H1 (cell line): ENCODE measurements at regions not wholly inside any gene's neighbourhood (a gene's known extent, or its start where the extent isn't known, plus 50 kb on each side); places are given as distances from the start of the nearest gene placed in this dataset.

Experiments used
- CTCF ChIA-PET: fragments of 300-600 bp; sonication (Branson Sonifier 250); formaldehyde crosslinking; loops from one replicate; lab custom pipeline; 2021; ENCODE audit not compliant: partially characterized antibody; lab: Charles Lee
- POLR2A ChIA-PET: fragments of 300-600 bp; sonication (Branson Sonifier 250); formaldehyde crosslinking; loops from one replicate; lab custom pipeline; 2021; ENCODE audit warnings: inconsistent platforms; ENCODE audit not compliant: partially characterized antibody; lab: Charles Lee
- DNase-seq, 2 experiments: peaks; one replicate each; pipeline versions ENCODE4 v3.0.0 to v3.0.0-alpha.2; 2010 to 2022; ENCODE audit warnings: low spot score in 2 of 2, low read depth in 1 of 2, mixed read lengths in 1 of 2
- FAIRE-seq: peaks from 2 replicates; lab custom pipeline; 2011; peaks lifted over from hg19 to GRCh38; lab: Jason Lieb, UNC
- H2AFZ ChIP-seq: 2 replicates; pipeline ENCODE4 v1.8.1; 2012; ENCODE audit warnings: low read length, inconsistent platforms
- H2AK5ac ChIP-seq: 2 replicates; pipeline ENCODE4 v1.6.1; 2013; ENCODE audit warnings: low read depth, low read length
- H2BK120ac ChIP-seq: replicated peaks from 2 replicates; pipeline ENCODE3; 2013; ENCODE audit warnings: low read depth, low read length, inconsistent platforms
- H2BK12ac ChIP-seq: 2 replicates; pipeline ENCODE4 v1.6.1; 2013; ENCODE audit warnings: low read depth, low read length
- H2BK15ac ChIP-seq: 2 replicates; pipeline ENCODE4 v1.6.1; 2013; ENCODE audit warnings: low read length
- H2BK20ac ChIP-seq: 2 replicates; pipeline ENCODE4 v1.6.1; 2013; ENCODE audit warnings: low read length
- H2BK5ac ChIP-seq: 2 replicates; pipeline ENCODE4 v1.6.1; 2013; ENCODE audit warnings: low read depth, low read length
- H3K14ac ChIP-seq: 2 replicates; pipeline ENCODE4 v1.6.1; 2013; ENCODE audit warnings: inconsistent platforms; ENCODE audit not compliant: insufficient read length
- H3K18ac ChIP-seq: 2 replicates; pipeline ENCODE4 v1.6.1; 2013; ENCODE audit warnings: low read length; ENCODE audit errors: extremely low read depth
- H3K23ac ChIP-seq: 2 replicates; pipeline ENCODE4 v1.6.1; 2013; ENCODE audit warnings: inconsistent platforms; ENCODE audit not compliant: insufficient read length
- H3K23me2 ChIP-seq: 2 replicates; pipeline ENCODE4 v1.6.1; 2013; ENCODE audit warnings: low read depth, low read length
- H3K27ac ChIP-seq: 2 replicates; pipeline ENCODE4 v1.6.1; 2011; ENCODE audit warnings: low read depth, low read length, inconsistent platforms
- H3K27me3 ChIP-seq, 4 experiments: replicated peaks in 1 of 4; 1 replicate in 1 of 4; 2 replicates in 3 of 4; pipeline versions ENCODE4 v1.6.1 to v1.8.1; 2011 to 2013; ENCODE audit warnings: low read length in 3 of 4, mild to moderate bottlenecking in 3 of 4, inconsistent platforms in 2 of 4, mixed read lengths in 2 of 4, moderate library complexity in 1 of 4; ENCODE audit not compliant: control insufficient read depth in 3 of 4, insufficient read depth in 3 of 4; ENCODE audit errors: extremely low read depth in 1 of 4
- H3K36me3 ChIP-seq, 4 experiments: 2 replicates each; pipeline versions ENCODE4 v1.6.1 to v1.8.1; 2011 to 2013; ENCODE audit warnings: mild to moderate bottlenecking in 4 of 4, low read length in 3 of 4, moderate library complexity in 2 of 4, control low read depth in 1 of 4, inconsistent platforms in 1 of 4; ENCODE audit not compliant: insufficient read depth in 4 of 4, control insufficient read depth in 2 of 4
- H3K4ac ChIP-seq: replicated peaks from 2 replicates; pipeline ENCODE3; 2013; ENCODE audit warnings: low read length, low read depth, mixed read lengths, inconsistent platforms; ENCODE audit not compliant: insufficient read length
- H3K4me1 ChIP-seq, 4 experiments: replicated peaks in 1 of 4; 1 replicate in 1 of 4; 2 replicates in 3 of 4; pipeline versions ENCODE4 v1.6.1 to v1.8.1; 2011 to 2013; ENCODE audit warnings: low read length in 3 of 4, inconsistent platforms in 2 of 4, mixed read lengths in 1 of 4; ENCODE audit not compliant: insufficient read depth in 4 of 4, control insufficient read depth in 3 of 4
- H3K4me2 ChIP-seq, 2 experiments: 2 replicates each; pipeline versions ENCODE4 v1.6.1 to v1.8.1; 2011 to 2013; ENCODE audit warnings: low read depth in 2 of 2, low read length in 2 of 2, control low read depth in 1 of 2, inconsistent platforms in 1 of 2, mild to moderate bottlenecking in 1 of 2; ENCODE audit not compliant: insufficient read depth in 1 of 2
- H3K4me3 ChIP-seq, 4 experiments: fragments of 200-600, 300-600 bp in 1 of 4; sonication (generic), shearing (Covaris generic), sonication (Bioruptor Twin) in 1 of 4; 2 replicates each; pipeline versions ENCODE4 v1.5.1 to v1.8.1; 2011 to 2016; ENCODE audit warnings: low read length in 4 of 4, low read depth in 3 of 4, control low read depth in 2 of 4, inconsistent platforms in 2 of 4, mild to moderate bottlenecking in 2 of 4, mixed read lengths in 1 of 4, moderate library complexity in 1 of 4; ENCODE audit not compliant: insufficient read depth in 2 of 4; ENCODE audit errors: extremely low read depth in 1 of 4
- H3K56ac ChIP-seq: replicated peaks from 2 replicates; pipeline ENCODE3; 2013; ENCODE audit warnings: low read depth, mild to moderate bottlenecking, mixed read lengths, low read length, inconsistent platforms; ENCODE audit not compliant: insufficient read length
- H3K79me1 ChIP-seq: 2 replicates; pipeline ENCODE4 v1.6.1; 2013; ENCODE audit warnings: low read depth, low read length, control low read depth
- H3K79me2 ChIP-seq, 2 experiments: 2 replicates each; pipeline versions ENCODE4 v1.6.1 to v1.8.1; 2012 to 2013; ENCODE audit warnings: low read length in 2 of 2, mild to moderate bottlenecking in 2 of 2, inconsistent platforms in 1 of 2; ENCODE audit not compliant: insufficient read depth in 2 of 2, control insufficient read depth in 1 of 2
- H3K9ac ChIP-seq, 4 experiments: replicated peaks in 1 of 4; 1 replicate in 1 of 4; 2 replicates in 3 of 4; pipeline versions ENCODE4 v1.6.1 to v1.8.1; 2011 to 2013; ENCODE audit warnings: low read depth in 3 of 4, low read length in 3 of 4, control low read depth in 2 of 4, mild to moderate bottlenecking in 2 of 4, moderate library complexity in 2 of 4, inconsistent platforms in 1 of 4; ENCODE audit errors: extremely low read depth in 1 of 4
- H3K9me3 ChIP-seq, 2 experiments: 2 replicates each; pipeline versions ENCODE4 v1.6.1 to v1.8.1; 2012 to 2013; ENCODE audit warnings: mild to moderate bottlenecking in 2 of 2, moderate library complexity in 2 of 2, control low read depth in 1 of 2, inconsistent platforms in 1 of 2, low read depth in 1 of 2, low read length in 1 of 2, mixed read lengths in 1 of 2; ENCODE audit not compliant: insufficient read depth in 2 of 2
- H4K20me1 ChIP-seq, 2 experiments: replicated peaks in 1 of 2; 2 replicates each; pipeline versions ENCODE3 to v1.8.1; 2011 to 2013; ENCODE audit warnings: inconsistent platforms in 2 of 2, low read length in 2 of 2, mild to moderate bottlenecking in 1 of 2; ENCODE audit not compliant: insufficient read depth in 2 of 2, control insufficient read depth in 1 of 2
- H4K5ac ChIP-seq: 2 replicates; pipeline ENCODE4 v1.6.1; 2013; ENCODE audit warnings: low read length, low read depth, mixed read lengths, inconsistent platforms; ENCODE audit not compliant: insufficient read length
- H4K8ac ChIP-seq: 2 replicates; pipeline ENCODE4 v1.8.0; 2013; ENCODE audit warnings: mild to moderate bottlenecking, moderate library complexity, low read length, inconsistent platforms; ENCODE audit not compliant: insufficient read depth; ENCODE audit errors: extremely low read depth
- H4K91ac ChIP-seq: replicated peaks from 2 replicates; pipeline ENCODE3; 2013; ENCODE audit warnings: low read length, mixed read lengths, inconsistent platforms; ENCODE audit not compliant: insufficient read length
- BACH1 ChIP-seq: IDR thresholded peaks from 2 replicates; pipeline ENCODE4 v1.6.1; 2012; ENCODE audit warnings: low read length, improper control_type of control experiment
- CBX8 ChIP-seq: fragments of 300-800, 300-1000 bp; sonication (generic); IDR thresholded peaks from 2 replicates; pipeline ENCODE4 v1.7.1; 2016; ENCODE audit warnings: low read depth, low read length, borderline replicate concordance
- CHD2 ChIP-seq: IDR thresholded peaks from 2 replicates; pipeline ENCODE4 v1.6.1; 2012; ENCODE audit warnings: low read length, improper control_type of control experiment
- EGR1 ChIP-seq: IDR thresholded peaks from 2 replicates; pipeline ENCODE4 v1.6.1; 2011; ENCODE audit warnings: low read depth, low read length, borderline replicate concordance
- FOSL1 ChIP-seq: IDR thresholded peaks from 2 replicates; pipeline ENCODE4 v1.6.1; 2011; ENCODE audit warnings: mild to moderate bottlenecking, low read depth, low read length, moderate library complexity; ENCODE audit not compliant: insufficient read depth
- GABPA ChIP-seq: IDR thresholded peaks from 2 replicates; pipeline ENCODE4 v1.6.1; 2011; ENCODE audit warnings: mild to moderate bottlenecking, low read length, moderate library complexity, borderline replicate concordance; ENCODE audit not compliant: insufficient read depth
- GTF2F1 ChIP-seq: IDR thresholded peaks from 2 replicates; pipeline ENCODE4 v1.6.1; 2012; ENCODE audit warnings: low read depth, low read length, improper control_type of control experiment, borderline replicate concordance
- HDAC2 ChIP-seq, 2 experiments: fragments of 300-600 bp in 1 of 2; sonication (generic) in 1 of 2; IDR thresholded peaks; 2 replicates each; pipeline ENCODE4 v1.6.1; 2011 to 2012; ENCODE audit warnings: low read depth in 2 of 2, low read length in 2 of 2, mild to moderate bottlenecking in 2 of 2, moderate library complexity in 2 of 2, borderline replicate concordance in 1 of 2, inconsistent platforms in 1 of 2
- JUN ChIP-seq: IDR thresholded peaks from 2 replicates; pipeline ENCODE4 v1.6.1; 2011; ENCODE audit warnings: low read depth, mild to moderate bottlenecking, improper control_type of control experiment, low read length
- KDM1A ChIP-seq: fragments of 200-600, 300-600 bp; sonication (generic); IDR thresholded peaks from 2 replicates; pipeline ENCODE4 v1.7.1; 2016; ENCODE audit warnings: mild to moderate bottlenecking, low read length, borderline replicate concordance
- RFX5 ChIP-seq: IDR thresholded peaks from 2 replicates; pipeline ENCODE4 v1.6.1; 2011; ENCODE audit warnings: low read depth, low read length, improper control_type of control experiment, borderline replicate concordance
- TAF7 ChIP-seq: optimal IDR thresholded peaks from 2 replicates; pipeline ENCODE3; 2011; ENCODE audit warnings: low read depth, mild to moderate bottlenecking, inconsistent platforms, low read length, moderate library complexity, borderline replicate concordance
- TBP ChIP-seq: IDR thresholded peaks from 2 replicates; pipeline ENCODE4 v1.6.1; 2011; ENCODE audit warnings: low read depth, low read length, improper control_type of control experiment
- WGBS, 2 experiments: shearing (Covaris generic) in 1 of 2; methylation state at CpG; one replicate each; pipeline versions ENCODE4 v1.1.6 to v1.1.7; 2013 to 2015; ENCODE audit warnings: low lambda C conversion rate in 2 of 2, mixed read lengths in 2 of 2, inconsistent platforms in 1 of 2, low coverage in 1 of 2, missing lambda C conversion rate in 1 of 2; ENCODE audit not compliant: insufficient replicate concordance in 2 of 2, insufficient coverage in 1 of 2, insufficient read length in 1 of 2; ENCODE audit errors: extremely low coverage in 1 of 2, missing lambda C conversion rate in 1 of 2; 5-methylcytosine and 5-hydroxymethylcytosine counted together
- TF ChIP-seq, protein P1 (sequence below): IDR thresholded peaks from 2 replicates; pipeline ENCODE4 v1.6.1; 2012; ENCODE audit warnings: inconsistent platforms

- no peak overlapping the region for H2BK20ac ChIP-seq
- ChIA-PET CTCF (no interaction called here), POLR2A (no interaction called here)
- no peak overlapping the region for H3K14ac ChIP-seq
- no peak overlapping the region for H4K8ac ChIP-seq
- no peaks in the 10 kb centered on the region for H3K27me3 ChIP-seq
- H2BK5ac ChIP-seq: no peak overlapping the region
- no peak overlapping the region for H3K56ac ChIP-seq
- H3K9ac ChIP-seq: no peak overlapping the region
- H2AFZ ChIP-seq: no peak overlapping the region
- no peak overlapping the region for H3K4ac ChIP-seq
- H4K5ac ChIP-seq: no peak overlapping the region
- no peak overlapping the region for H3K27ac ChIP-seq
- H3K79me2 ChIP-seq: no peaks in the 10 kb centered on the region
- DNase-seq: no peak
- no peaks in the 10 kb centered on the region for H3K79me1 ChIP-seq
- 87% methylated on average over 2 of the region's 2 CpGs; no CpG with 5 or more reads in 1 of the 2 experiments for WGBS, 2 experiments
- H3K23me2 ChIP-seq: no peaks in the 10 kb centered on the region
- H3K9me3 ChIP-seq: no peaks in the 10 kb centered on the region
- no peak overlapping the region for H4K91ac ChIP-seq
- H3K18ac ChIP-seq: no peak overlapping the region
- H3K36me3 ChIP-seq: no peaks in the 10 kb centered on the region
- no peak overlapping the region for H3K4me3 ChIP-seq
- no peak overlapping the region for H2AK5ac ChIP-seq
- H2BK120ac ChIP-seq: no peak overlapping the region
- H3K4me1 ChIP-seq: no peaks in the 10 kb centered on the region
- no peak overlapping the region for H2BK15ac ChIP-seq
- no peak for FAIRE-seq
- no peaks in the 10 kb centered on the region for H4K20me1 ChIP-seq
- H2BK12ac ChIP-seq: no peak overlapping the region
- H3K23ac ChIP-seq: no peak overlapping the region
- H3K4me2 ChIP-seq: no peak overlapping the region
- TF ChIP-seq TAF7: no peak
- TF ChIP-seq GABPA: no peak
- no peak for TF ChIP-seq KDM1A
- TF ChIP-seq HDAC2 (IDR thresholded peaks at IDR 0.05; ENCODE audit: borderline replicate concordance in 1 of 2, low read depth in 2 of 2, low read length in 2 of 2): no peak
- no peak for TF ChIP-seq TBP
- TF ChIP-seq BACH1: no peak
- no peak for TF ChIP-seq CHD2
- no peak for TF ChIP-seq JUN
- no peak for TF ChIP-seq CBX8
- no peak for TF ChIP-seq FOSL1
- TF ChIP-seq GTF2F1: no peak
- no peak for TF ChIP-seq RFX5
- TF ChIP-seq EGR1: no peak
- TF ChIP-seq, protein P1, sequence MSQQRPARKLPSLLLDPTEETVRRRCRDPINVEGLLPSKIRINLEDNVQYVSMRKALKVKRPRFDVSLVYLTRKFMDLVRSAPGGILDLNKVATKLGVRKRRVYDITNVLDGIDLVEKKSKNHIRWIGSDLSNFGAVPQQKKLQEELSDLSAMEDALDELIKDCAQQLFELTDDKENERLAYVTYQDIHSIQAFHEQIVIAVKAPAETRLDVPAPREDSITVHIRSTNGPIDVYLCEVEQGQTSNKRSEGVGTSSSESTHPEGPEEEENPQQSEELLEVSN: no peak
Measured at GRCh38 chr3:99429502-99429901, 208.9 kb upstream of the COL8A1 start.
